GM13976 (cell line): ENCODE measurements at regions not wholly inside any gene's neighbourhood (a gene's known extent, or its start where the extent isn't known, plus 50 kb on each side); places are given as distances from the start of the nearest gene placed in this dataset.

Source experiments
- DNase-seq: peaks from one replicate; pipeline ENCODE4 v3.0.0; 2012; ENCODE audit warnings: low spot score
- CTCF ChIP-seq: IDR thresholded peaks from 2 replicates; pipeline ENCODE4 v1.5.1; 2012; ENCODE audit warnings: borderline replicate concordance, mild to moderate bottlenecking; ENCODE audit not compliant: insufficient read depth; ENCODE audit errors: extremely low read depth, missing control alignments, control extremely low read depth
- in situ Hi-C: fragments of 300-500 bp; cut with MboI; formaldehyde crosslinking; loops from one replicate; pipeline ENCODE4 v1.12.0; 2022; ENCODE audit warnings: low sequenced_read_pairs, mixed read lengths, inconsistent platforms; ENCODE audit not compliant: unreplicated experiment

GRCh38 chr5:90233476-90233875, 176.1 kb downstream of the CETN3 start:
- no peak for TF ChIP-seq CTCF
- in situ Hi-C loops = no loop called here
- no peak for DNase-seq

GRCh38 chr5:90231688-90232087, 177.9 kb downstream of the CETN3 start:
- DNase-seq = no peak
- in situ Hi-C loops = no loop called here
- TF ChIP-seq CTCF = no peak

DNA sequence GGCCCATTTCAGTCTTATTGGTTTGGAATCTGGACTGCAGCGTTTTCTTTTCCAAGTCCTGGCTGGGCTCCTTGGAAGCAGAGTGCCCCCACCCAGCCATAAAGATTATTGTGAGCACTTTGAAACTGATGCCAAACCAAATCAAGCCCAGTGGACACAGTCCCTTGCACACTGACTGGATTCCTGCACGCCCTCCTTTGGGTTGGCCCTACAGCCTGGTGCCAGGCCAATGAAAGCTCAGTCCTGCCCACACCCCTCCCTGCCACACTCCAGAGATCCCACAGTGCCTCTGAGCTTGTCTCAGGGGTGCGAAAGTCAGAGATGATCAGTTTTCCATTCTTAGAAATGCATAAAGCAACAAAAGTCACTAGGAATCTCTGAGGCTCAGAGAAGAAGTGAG, 181.9 kb downstream of the CETN3 start:
- in situ Hi-C loops = no loop called here
- no peak for DNase-seq
- TF ChIP-seq CTCF = no peak

GRCh38 chr5:90226433-90227099, 183.0 kb downstream of the CETN3 start:
- DNase-seq = no peak
- TF ChIP-seq CTCF = no peak
- in situ Hi-C loops = no loop called here

- in situ Hi-C loops = no loop called here
- no peak for TF ChIP-seq CTCF
- no peak for DNase-seq
These were observed 185.2 kb downstream of the CETN3 start for GRCh38 chr5:90224342-90224741.

GRCh38 chr5:90223756-90224155, 185.8 kb downstream of the CETN3 start:
- TF ChIP-seq CTCF = no peak
- in situ Hi-C loops = no loop called here
- DNase-seq = no peak
